ENCODE measurements at regions not wholly inside any gene's neighbourhood (a gene's known extent, or its start where the extent isn't known, plus 50 kb on each side); places are given as distances from the start of the nearest gene placed in this dataset.

- DNase-seq (ENCODE audit: low read depth in 2 of 2) = no peak
These were observed 210.4 kb downstream of the METTL4 start for GRCh38 chr18:2360861-2361260.

- no peak for DNase-seq (ENCODE audit: low read depth in 2 of 2)
These were observed 203.2 kb downstream of the METTL4 start for GRCh38 chr18:2368102-2368501.

DNA sequence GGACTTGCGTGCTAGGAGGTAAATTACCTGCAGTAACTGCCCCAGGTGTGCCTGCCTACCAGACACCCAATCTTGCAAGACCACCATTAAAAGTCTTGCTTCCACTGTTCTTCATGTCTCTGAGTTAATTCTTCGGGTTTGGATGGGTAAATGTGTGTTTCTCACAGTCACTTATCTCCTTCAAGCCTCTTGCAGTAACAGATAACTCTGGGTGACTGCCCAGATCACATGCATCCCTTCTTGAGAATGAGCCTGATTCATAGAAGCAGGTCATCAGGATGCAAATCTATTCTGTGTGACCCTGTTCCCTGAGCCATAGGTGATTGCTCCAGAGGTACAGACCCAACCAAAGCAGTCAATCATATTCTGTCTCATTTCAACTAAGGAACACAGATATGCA lies 194.6 kb downstream of the METTL4 start:
- DNase-seq (ENCODE audit: low read depth in 2 of 2) = no peak

GRCh38 chr18:2380101-2380500 lies 191.2 kb downstream of the METTL4 start:
- DNase-seq (ENCODE audit: low read depth in 2 of 2) = no peak

GRCh38 chr18:2381539-2381938 lies 189.8 kb downstream of the METTL4 start:
- DNase-seq (ENCODE audit: low read depth in 2 of 2) = no peak

- DNase-seq (ENCODE audit: low read depth in 2 of 2) = no peak
These were observed 183.7 kb downstream of the METTL4 start for GRCh38 chr18:2387588-2387987.

- no peak for DNase-seq (ENCODE audit: low read depth in 2 of 2)
These were observed 181.1 kb downstream of the METTL4 start for GRCh38 chr18:2390158-2390557.

GRCh38 chr18:2391470-2391869 lies 179.8 kb downstream of the METTL4 start:
- DNase-seq (ENCODE audit: low read depth in 2 of 2) = no peak

GRCh38 chr18:2392446-2392845 lies 178.9 kb downstream of the METTL4 start:
- DNase-seq (ENCODE audit: low read depth in 2 of 2) = no peak

GRCh38 chr18:2394684-2395083 lies 176.6 kb downstream of the METTL4 start:
- DNase-seq (ENCODE audit: low read depth in 2 of 2) = no peak

- no peak for DNase-seq (ENCODE audit: low read depth in 2 of 2)
These were observed 175.7 kb downstream of the METTL4 start for GRCh38 chr18:2395427-2396161.

DNA sequence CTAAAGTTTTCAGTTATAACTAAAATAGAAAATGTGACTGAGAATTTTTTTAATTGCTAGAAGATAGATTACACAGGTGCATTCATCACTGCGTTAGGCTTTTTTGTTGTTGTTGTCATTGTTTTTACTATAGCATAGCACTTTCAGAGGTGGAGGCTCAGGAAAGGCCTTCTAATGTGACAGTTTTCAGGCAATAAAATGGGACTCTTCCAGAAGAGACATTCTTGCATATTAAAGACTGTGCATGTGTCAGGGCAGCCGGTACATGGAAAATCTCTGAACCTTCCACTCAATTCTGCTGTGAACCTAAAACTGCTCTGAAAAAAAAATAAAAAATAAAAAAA lies 175.2 kb downstream of the METTL4 start:
- DNase-seq (ENCODE audit: low read depth in 2 of 2) = no peak

DNA sequence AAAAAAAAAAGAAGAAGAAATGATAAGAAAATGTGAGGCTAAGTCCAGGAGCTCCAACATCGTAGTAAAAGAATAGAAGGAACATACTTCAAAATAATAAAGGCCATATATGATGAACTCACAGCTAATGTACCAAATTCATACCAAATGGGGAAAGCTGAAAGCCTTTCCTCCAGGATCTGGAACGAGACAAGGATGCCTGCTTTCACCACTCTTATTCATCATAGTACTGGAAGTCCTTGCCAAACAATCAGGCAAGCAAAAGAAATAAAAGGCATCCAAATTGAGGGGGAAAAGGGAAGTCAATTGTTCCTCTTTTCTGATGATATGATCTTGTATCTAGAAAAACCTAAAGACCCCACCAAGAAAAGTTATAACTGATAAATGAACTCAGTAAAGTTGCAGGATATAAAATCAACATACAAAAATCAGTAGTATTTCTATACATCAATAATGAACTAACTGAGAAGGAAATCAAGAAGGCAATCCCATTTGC lies 170.6 kb downstream of the METTL4 start:
- no peak for DNase-seq (ENCODE audit: low read depth in 2 of 2)

- no peak for DNase-seq (ENCODE audit: low read depth in 2 of 2)
These were observed 169.2 kb downstream of the METTL4 start for GRCh38 chr18:2402084-2402483.

DNA sequence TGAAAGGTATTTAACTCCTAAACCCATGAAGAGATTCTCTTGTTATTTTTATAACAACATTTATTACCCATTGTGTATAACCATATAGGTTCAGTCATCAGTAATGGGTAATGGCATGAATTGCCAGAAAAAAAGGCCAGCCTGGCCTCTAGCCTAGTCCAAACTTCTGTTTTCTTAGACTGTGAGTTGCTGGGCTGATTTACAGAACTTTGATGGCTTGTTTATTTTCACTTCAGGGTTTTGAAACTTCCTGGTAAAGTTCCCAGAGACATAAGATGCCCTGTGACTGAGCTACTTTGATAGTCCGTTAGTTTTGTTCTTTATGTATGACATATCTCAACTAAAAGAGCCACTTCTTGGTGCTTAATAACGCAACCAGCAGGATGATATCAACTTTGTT lies 164.8 kb downstream of the METTL4 start:
- no peak for DNase-seq (ENCODE audit: low read depth in 2 of 2)

GRCh38 chr18:2407961-2408360 lies 163.3 kb downstream of the METTL4 start:
- DNase-seq (ENCODE audit: low read depth in 2 of 2) = no peak

- no peak for DNase-seq (ENCODE audit: low read depth in 2 of 2)
These were observed 161.4 kb downstream of the METTL4 start for GRCh38 chr18:2409906-2410305.

DNA sequence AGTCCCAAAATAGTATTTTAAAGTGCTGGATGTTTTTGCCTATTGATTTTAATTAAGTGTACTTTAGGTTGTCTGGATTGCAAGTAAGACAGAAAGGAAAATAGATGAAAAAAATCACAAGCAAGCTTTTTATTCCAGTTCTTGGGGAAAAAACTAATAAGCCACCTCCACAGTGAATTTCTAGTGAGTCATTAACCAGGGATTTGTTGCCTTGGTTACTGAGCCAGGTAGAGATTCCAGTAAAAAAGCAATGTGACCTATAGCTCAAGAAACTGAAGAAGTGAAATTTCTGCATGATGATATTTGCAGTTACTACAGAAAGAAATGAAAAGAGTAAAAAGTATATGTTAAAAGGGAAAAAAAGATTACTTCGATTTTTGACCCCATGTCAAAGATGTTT lies 160.6 kb downstream of the METTL4 start:
- DNase-seq (ENCODE audit: low read depth in 2 of 2) = no peak

DNA sequence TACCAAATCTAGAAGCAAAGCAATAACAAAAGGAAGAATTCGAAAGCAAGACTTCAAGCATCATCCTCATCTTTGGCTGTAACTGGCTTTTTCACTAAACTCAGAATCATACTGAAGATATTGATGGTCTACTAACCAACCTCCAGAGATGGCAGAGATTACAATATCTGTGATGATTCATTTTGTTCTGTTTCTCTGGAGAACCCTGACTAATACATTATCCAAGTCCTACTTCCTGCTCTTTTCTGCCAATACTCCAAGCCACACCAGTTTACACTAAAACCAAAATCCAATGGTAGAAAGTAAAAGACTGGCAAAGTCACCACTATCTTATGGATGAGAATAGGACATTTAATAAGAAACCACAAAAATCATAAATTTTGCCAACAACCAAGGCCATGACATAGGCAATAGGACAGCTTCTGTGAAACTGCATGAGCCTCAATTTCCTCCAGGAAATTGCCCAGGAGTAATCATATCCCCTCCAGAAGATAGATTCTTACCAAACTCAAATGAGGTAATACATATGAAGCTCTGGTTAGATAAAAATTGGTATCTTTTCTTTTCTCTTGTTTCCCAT lies 159.8 kb downstream of the METTL4 start:
- no peak for DNase-seq (ENCODE audit: low read depth in 2 of 2)

DNA sequence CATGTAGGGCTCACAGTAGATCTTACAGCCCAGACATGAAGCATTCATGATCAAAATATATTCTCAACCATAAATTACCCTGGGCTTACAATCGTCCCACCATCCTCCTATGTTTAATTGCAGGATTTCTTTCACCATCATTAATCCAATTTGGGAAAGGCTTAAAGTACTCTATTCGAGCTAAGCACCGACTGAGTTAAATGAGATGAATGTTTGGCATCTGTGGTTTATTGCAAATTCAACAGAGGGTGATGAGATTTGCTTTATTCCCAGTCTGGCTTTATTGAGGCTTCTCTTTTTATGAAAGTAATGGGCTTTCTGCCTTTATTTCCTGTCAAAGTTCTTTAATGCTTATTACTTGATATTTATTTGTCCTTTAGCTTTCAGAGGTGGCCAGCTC lies 159.0 kb downstream of the METTL4 start:
- DNase-seq (ENCODE audit: low read depth in 2 of 2) = no peak

GRCh38 chr18:2412996-2413751 lies 158.1 kb downstream of the METTL4 start:
- no peak for DNase-seq (ENCODE audit: low read depth in 2 of 2)

DNA sequence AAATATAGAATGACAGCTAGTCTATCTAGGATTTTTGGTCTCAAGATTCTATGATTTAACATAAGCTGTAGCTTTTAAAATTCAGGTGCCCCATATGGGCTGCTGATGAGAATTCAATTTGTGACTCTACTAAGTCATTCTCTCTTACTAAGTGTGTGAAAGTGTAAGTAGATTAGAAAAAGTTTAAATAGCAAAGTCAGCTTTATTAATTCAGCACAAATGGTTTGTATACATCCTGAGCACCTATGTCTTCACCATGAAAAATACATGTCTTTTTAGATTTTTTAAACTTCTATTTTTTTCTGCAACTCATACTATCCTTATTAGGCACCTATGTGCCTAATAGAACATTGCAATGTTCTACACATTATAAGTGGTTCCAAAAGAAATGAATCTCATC lies 157.1 kb downstream of the METTL4 start:
- no peak for DNase-seq (ENCODE audit: low read depth in 2 of 2)

DNA sequence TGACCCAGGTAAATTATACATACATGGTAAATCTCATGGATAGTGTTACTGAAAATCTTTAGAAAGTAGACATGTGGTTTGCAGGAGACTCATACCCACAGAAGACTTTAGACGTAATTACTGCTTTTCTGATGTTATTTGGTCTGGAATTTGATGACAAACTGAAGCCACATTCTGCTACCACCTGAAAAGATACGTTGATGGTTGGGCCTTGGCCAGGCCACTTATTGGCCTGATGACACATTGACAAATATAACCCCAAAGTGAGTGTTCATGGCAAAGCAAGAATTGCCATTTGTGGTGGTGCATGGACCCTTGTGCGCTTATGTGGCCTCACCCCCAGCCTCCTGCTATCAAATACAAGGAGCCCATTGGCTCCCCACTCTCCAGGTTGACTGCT lies 155.6 kb downstream of the METTL4 start:
- no peak for DNase-seq (ENCODE audit: low read depth in 2 of 2)

All from stimulated activated CD4-positive, alpha-beta T cell treated with anti-CD3 and anti-CD28 coated beads, Interleukin-12 subunit alpha, Interleukin-12 subunit beta, amount 100 ng/mL, for 24 hours (primary cell).